Ectodermal cell (in vitro differentiated cells): ENCODE measurements at regions not wholly inside any gene's neighbourhood (a gene's known extent, or its start where the extent isn't known, plus 50 kb on each side); places are given as distances from the start of the nearest gene placed in this dataset.

Experiments used
- H3K27ac ChIP-seq: 2 replicates; pipeline ENCODE4 v1.7.0; 2013; ENCODE audit warnings: mild to moderate bottlenecking, low read depth, low read length; ENCODE audit not compliant: insufficient read depth, poor library complexity, severe bottlenecking
- H3K27me3 ChIP-seq: 2 replicates; pipeline ENCODE4 v1.7.0; 2013; ENCODE audit warnings: mild to moderate bottlenecking, low read length; ENCODE audit not compliant: insufficient read depth, control insufficient read depth, poor library complexity, severe bottlenecking
- H3K36me3 ChIP-seq: one replicate; pipeline ENCODE4 v1.7.0; 2013; ENCODE audit warnings: low read length; ENCODE audit not compliant: control insufficient read depth, insufficient read depth
- H3K4me1 ChIP-seq: one replicate; pipeline ENCODE4 v1.7.0; 2013; ENCODE audit warnings: low read length; ENCODE audit not compliant: control insufficient read depth, insufficient read depth
- H3K4me3 ChIP-seq: 2 replicates; pipeline ENCODE4 v1.7.0; 2013; ENCODE audit warnings: low read depth, low read length, control low read depth; ENCODE audit not compliant: insufficient read depth
- H3K9me3 ChIP-seq: 2 replicates; pipeline ENCODE4 v1.7.0; 2013; ENCODE audit warnings: mild to moderate bottlenecking, low read length, moderate library complexity; ENCODE audit not compliant: control insufficient read depth
- WGBS, 2 experiments: methylation state at CpG; one replicate each; pipeline ENCODE4 v1.1.7; 2013; ENCODE audit warnings: missing lambda C conversion rate in 2 of 2; 5-methylcytosine and 5-hydroxymethylcytosine counted together

GRCh38 chr2:23020659-23021058 is 364.3 kb upstream of the KLHL29 start:
- Histone ChIP-seq H3K9me3 (no peaks in the 10 kb centered on the region), H3K4me3 (no peak overlapping the region), H3K36me3 (no peaks in the 10 kb centered on the region), H3K4me1 (peaks cover 21% of the 10 kb centered on the region), H3K27ac (no peak overlapping the region), H3K27me3 (no peaks in the 10 kb centered on the region)
- 92 to 96% methylated on average over 6 of the region's 6 CpGs for WGBS, 2 experiments

GRCh38 chr2:23021311-23022120 is 363.5 kb upstream of the KLHL29 start:
- H3K4me3 ChIP-seq = no peak overlapping the region
- H3K4me1 ChIP-seq = peaks cover 18% of the 10 kb centered on the region
- WGBS, 2 experiments = 88 to 90% methylated on average over 13 of the region's 13 CpGs
- no peaks in the 10 kb centered on the region for H3K9me3 ChIP-seq
- no peak overlapping the region for H3K27ac ChIP-seq
- H3K36me3 ChIP-seq = no peaks in the 10 kb centered on the region
- no peaks in the 10 kb centered on the region for H3K27me3 ChIP-seq

- Histone ChIP-seq H3K36me3 (no peaks in the 10 kb centered on the region), H3K27ac (no peak overlapping the region), H3K4me1 (peaks cover 22% of the 10 kb centered on the region), H3K9me3 (no peaks in the 10 kb centered on the region), H3K27me3 (no peaks in the 10 kb centered on the region), H3K4me3 (no peak overlapping the region)
- 63 to 73% methylated on average over 3 of the region's 3 CpGs for WGBS, 2 experiments
Measured at GRCh38 chr2:23023722-23024121, 361.3 kb upstream of the KLHL29 start.

- Histone ChIP-seq H3K4me3 (no peak overlapping the region), H3K36me3 (no peaks in the 10 kb centered on the region), H3K27me3 (no peaks in the 10 kb centered on the region), H3K27ac (no peak overlapping the region), H3K9me3 (no peaks in the 10 kb centered on the region), H3K4me1 (peaks cover 6% of the 10 kb centered on the region)
- WGBS, 2 experiments = 93 to 94% methylated on average over 4 of the region's 4 CpGs
Measured at GRCh38 chr2:23026671-23027070, 358.3 kb upstream of the KLHL29 start.

- H3K27ac ChIP-seq = no peak overlapping the region
- WGBS, 2 experiments = 93 to 95% methylated on average over 1 of the region's 1 CpG
- no peak overlapping the region for H3K4me3 ChIP-seq
- no peaks in the 10 kb centered on the region for H3K27me3 ChIP-seq
- no peaks in the 10 kb centered on the region for H3K36me3 ChIP-seq
- H3K9me3 ChIP-seq = no peaks in the 10 kb centered on the region
- H3K4me1 ChIP-seq = peaks cover 6% of the 10 kb centered on the region
Measured at GRCh38 chr2:23027396-23027795, 357.6 kb upstream of the KLHL29 start.

- Histone ChIP-seq H3K27me3 (no peaks in the 10 kb centered on the region), H3K36me3 (no peaks in the 10 kb centered on the region), H3K27ac (no peak overlapping the region), H3K4me1 (peaks cover 6% of the 10 kb centered on the region), H3K4me3 (no peak overlapping the region), H3K9me3 (no peaks in the 10 kb centered on the region)
- WGBS, 2 experiments = 82 to 86% methylated on average over 3 of the region's 3 CpGs
Measured at GRCh38 chr2:23028106-23028505, 356.9 kb upstream of the KLHL29 start.

- no peaks in the 10 kb centered on the region for H3K36me3 ChIP-seq
- 87 to 93% methylated on average over 5 of the region's 5 CpGs for WGBS, 2 experiments
- H3K4me1 ChIP-seq = peaks cover 6% of the 10 kb centered on the region
- H3K27ac ChIP-seq = no peak overlapping the region
- H3K4me3 ChIP-seq = no peak overlapping the region
- H3K27me3 ChIP-seq = no peaks in the 10 kb centered on the region
- no peaks in the 10 kb centered on the region for H3K9me3 ChIP-seq
Measured at GRCh38 chr2:23029111-23029510, 355.9 kb upstream of the KLHL29 start.

- H3K4me1 ChIP-seq = peaks cover 8% of the 10 kb centered on the region
- H3K36me3 ChIP-seq = no peaks in the 10 kb centered on the region
- H3K9me3 ChIP-seq = no peaks in the 10 kb centered on the region
- H3K4me3 ChIP-seq = no peak overlapping the region
- no peak overlapping the region for H3K27ac ChIP-seq
- WGBS, 2 experiments = 89 to 92% methylated on average over 5 of the region's 5 CpGs
- H3K27me3 ChIP-seq = no peaks in the 10 kb centered on the region
Measured at GRCh38 chr2:23029951-23030350, 355.0 kb upstream of the KLHL29 start.

- Histone ChIP-seq H3K4me1 (peaks cover 7% of the 10 kb centered on the region), H3K27me3 (no peaks in the 10 kb centered on the region), H3K27ac (no peak overlapping the region), H3K36me3 (no peaks in the 10 kb centered on the region), H3K4me3 (no peak overlapping the region), H3K9me3 (no peaks in the 10 kb centered on the region)
- WGBS, 2 experiments = 82 to 95% methylated on average over 3 of the region's 3 CpGs
Measured at GRCh38 chr2:23034996-23035395, 350.0 kb upstream of the KLHL29 start.

- H3K27me3 ChIP-seq = no peaks in the 10 kb centered on the region
- no peaks in the 10 kb centered on the region for H3K9me3 ChIP-seq
- H3K4me3 ChIP-seq = no peak overlapping the region
- WGBS, 2 experiments = 88 to 91% methylated on average over 2 of the region's 2 CpGs
- peaks cover 7% of the 10 kb centered on the region for H3K4me1 ChIP-seq
- no peaks in the 10 kb centered on the region for H3K36me3 ChIP-seq
- no peak overlapping the region for H3K27ac ChIP-seq
Measured at GRCh38 chr2:23036629-23037028, 348.4 kb upstream of the KLHL29 start.
